HG02642 (cell line): ENCODE measurements at regions not wholly inside any gene's neighbourhood (a gene's known extent, or its start where the extent isn't known, plus 50 kb on each side); places are given as distances from the start of the nearest gene placed in this dataset.

ENCODE experiments used
- ATAC-seq: cut with Tn5 transposase; IDR thresholded peaks from one replicate; pipeline ENCODE4 v1.9.1; 2021; ENCODE audit warnings: mild to moderate bottlenecking; ENCODE audit not compliant: unreplicated experiment, poor library complexity

- ATAC-seq, result no peak
Measured at GRCh38 chr4:126678618-126679017, 954.1 kb upstream of the INTU start.

DNA sequence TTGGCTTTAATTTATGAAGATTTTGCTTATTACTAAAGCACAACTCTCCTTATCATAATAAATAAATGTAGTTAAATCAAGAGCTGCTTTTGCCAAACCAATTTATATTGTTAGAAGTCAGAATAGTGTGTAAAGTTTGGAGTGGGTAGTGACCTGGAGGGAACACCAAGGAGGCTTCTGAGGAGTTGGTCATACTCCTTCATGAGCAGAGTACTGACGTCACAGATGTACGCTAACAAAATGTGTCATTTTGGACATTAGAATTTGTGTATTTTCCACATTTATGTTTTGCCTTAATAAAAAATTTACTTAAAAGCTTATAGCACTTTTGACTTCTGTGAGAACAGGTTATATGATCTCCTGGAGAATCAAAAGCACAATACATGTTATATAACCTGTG lies 953.5 kb upstream of the INTU start:
- ATAC-seq, result no peak

DNA sequence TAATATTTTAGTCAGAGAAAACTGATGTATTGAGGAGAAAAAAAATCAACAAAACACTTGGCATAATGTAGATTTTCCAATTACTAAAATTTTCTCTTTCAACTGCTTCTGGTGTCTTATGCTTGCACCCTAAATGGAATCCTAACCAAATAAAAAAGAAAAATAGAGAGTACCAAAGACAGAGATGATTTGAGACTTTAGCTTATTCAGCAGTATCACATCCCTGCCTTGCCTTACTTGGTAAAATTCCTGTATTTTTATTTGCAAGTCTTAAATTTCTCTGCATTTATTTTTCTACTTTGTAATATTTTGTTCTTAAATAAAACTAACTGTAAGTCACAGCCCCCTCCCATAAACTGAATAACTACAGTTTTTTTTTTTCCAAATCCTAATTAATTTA lies 950.5 kb upstream of the INTU start:
- ATAC-seq, result no peak

- no peak for ATAC-seq
Measured at GRCh38 chr4:126686491-126686890, 946.3 kb upstream of the INTU start.

GRCh38 chr4:126687655-126688358 lies 945.0 kb upstream of the INTU start:
- ATAC-seq, result no peak

GRCh38 chr4:126691797-126692196 lies 941.0 kb upstream of the INTU start:
- ATAC-seq, result no peak

DNA sequence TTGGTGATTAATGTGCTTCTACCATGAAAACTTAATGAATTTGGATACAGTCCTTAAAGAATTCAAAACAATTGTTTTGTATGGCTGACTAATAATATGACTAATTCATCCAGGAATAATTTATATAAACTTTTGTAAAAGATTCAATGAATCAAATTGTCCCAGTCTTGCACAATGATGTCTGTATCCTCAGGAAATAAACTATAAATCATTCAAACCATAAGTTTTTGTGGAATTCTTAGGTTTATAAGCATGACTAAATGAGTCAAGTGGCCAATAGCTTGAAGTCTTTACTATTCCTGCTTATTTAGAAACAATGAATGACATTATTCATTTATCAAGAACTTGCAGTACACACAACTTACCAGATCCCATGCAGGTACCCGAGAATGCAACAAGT lies 935.0 kb upstream of the INTU start:
- ATAC-seq, result no peak

GRCh38 chr4:126698224-126698623 lies 934.5 kb upstream of the INTU start:
- ATAC-seq, result no peak

- ATAC-seq, result no peak
Measured at GRCh38 chr4:126701756-126702155, 931.0 kb upstream of the INTU start.

DNA sequence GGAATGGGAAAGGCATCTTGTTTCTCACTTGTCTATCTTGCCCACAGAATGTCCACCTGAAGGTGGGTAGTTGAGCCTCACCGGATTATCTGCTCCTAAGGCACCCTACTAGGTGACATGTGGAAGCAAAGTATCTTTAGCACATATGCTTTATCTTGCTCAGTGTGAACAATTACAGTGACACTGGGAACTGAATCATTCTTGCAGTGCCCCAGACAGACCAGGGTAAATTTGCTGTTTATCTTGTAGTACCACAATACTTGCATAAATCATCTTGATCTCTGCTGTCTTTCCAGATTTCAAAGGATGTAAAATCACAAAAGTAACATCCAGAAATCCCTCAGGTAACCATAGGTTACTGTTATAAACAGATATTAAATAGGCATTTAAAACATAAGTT lies 930.0 kb upstream of the INTU start:
- no peak for ATAC-seq

- ATAC-seq, result no peak
Measured at GRCh38 chr4:126705266-126705665, 927.5 kb upstream of the INTU start.

DNA sequence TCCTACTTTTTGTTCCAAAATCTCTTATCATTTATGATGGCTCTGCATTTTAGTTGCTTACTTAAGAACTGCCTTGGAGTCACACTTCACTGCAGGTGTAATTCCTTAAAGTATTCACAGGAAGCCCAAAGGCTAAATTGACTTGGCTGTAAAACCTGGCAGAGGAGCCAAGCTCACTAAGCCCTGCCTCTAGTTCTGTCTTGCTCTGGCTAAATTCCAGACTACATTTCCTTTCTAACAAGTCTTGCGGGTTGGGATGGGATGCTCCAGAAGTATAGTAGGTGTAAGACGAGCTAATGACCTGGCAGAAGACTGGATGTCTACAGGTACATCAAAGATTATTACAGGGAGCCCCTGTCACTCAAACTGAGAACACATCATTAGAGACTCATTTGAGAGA lies 924.0 kb upstream of the INTU start:
- no peak for ATAC-seq

DNA sequence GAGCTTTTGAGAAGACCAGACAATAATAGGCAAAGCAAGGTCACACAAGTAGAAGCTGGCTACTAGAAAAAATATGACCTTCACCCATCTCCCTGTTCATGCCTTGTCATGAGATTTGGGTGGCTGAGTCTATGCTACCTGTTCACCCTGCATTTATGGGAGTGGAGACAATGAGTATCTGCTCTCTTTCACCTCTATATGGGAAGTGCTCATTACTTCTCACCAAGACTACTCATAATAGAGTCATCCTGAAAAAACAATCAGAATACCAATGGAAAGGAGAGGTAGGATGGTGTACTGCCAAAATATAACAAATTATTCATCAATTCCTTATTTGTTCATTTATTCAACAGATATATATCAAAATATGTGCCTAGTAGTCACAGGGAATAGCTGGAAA lies 921.8 kb upstream of the INTU start:
- ATAC-seq, result no peak

GRCh38 chr4:126715067-126715466 lies 917.7 kb upstream of the INTU start:
- no peak for ATAC-seq

GRCh38 chr4:126715681-126716080 lies 917.1 kb upstream of the INTU start:
- ATAC-seq, result no peak

DNA sequence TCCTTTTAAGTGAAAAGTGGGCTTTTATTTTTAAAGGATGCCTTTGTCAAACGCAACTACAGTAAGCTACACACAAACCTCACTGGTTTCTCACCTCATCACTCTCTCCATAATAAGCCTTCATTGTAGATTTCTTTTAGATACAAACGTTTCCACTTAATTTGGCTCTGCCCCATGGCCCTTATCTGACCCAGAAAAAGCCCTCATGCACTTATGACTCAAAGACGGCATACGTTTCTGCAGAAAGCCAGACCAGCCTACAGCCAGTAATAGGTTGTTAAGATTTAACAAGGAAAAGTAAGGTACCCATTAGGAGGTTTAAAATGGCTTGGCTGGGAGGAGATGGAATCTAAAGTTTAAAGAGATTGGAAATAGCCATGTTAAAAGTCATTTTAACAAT lies 914.6 kb upstream of the INTU start:
- no peak for ATAC-seq

- ATAC-seq, result no peak
Measured at GRCh38 chr4:126719852-126720251, 912.9 kb upstream of the INTU start.

GRCh38 chr4:126725906-126726305 lies 906.9 kb upstream of the INTU start:
- ATAC-seq, result no peak

DNA sequence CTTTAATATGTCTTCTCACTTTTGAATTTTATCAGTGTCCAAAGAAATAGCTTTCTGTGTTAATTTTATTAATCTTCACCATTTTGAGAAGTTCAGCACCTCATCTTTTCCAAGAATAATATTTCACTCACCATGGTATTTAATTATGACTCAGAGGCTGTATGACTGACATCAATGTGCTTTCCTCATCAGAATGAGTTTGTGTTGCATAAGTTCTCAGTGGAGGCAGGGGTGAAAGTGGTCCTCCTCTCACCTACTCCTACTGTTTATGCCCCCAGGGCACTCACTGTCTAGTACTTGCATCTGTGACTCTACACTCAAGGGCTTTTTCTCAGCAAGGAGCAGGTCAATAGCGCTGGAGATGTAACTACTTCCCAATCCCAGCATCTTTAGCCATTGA lies 905.3 kb upstream of the INTU start:
- ATAC-seq, result no peak

DNA sequence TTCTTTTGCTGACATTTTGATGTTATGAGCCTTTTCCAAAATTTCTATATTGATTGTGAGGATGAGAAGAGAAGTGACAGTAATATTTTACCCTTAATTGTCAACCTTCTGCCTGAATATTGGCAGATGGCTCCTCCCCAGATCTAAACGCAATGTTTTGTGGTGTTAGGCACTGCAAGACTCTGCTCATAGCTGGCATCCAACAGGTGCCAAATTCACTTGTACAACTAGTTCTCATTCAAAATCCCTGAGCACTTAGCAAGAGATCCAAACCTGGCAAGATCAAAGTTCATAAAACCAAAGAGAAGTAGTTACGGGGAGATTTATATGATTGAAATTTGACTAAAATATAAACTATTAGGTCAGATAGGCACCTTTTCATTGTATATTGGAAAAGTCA lies 901.7 kb upstream of the INTU start:
- no peak for ATAC-seq

GRCh38 chr4:126733301-126733700 lies 899.5 kb upstream of the INTU start:
- no peak for ATAC-seq

DNA sequence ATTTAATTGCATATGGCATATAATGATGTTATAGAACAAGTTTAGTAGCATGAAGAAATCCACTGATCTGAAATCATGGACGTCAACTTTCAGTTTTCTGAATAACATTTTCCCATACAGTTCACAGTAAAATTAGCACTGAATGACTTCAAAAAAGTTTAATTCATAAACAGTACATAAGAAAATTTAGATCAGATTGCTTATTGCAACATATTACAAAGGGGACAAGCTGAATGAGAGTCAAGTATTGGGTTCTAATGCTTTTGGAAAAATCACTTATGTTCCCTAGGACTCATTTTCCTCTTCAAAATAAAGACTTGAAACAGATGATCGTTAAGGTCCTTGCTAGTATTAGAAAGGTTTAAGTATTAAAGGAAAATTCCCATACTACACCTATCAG lies 898.3 kb upstream of the INTU start:
- ATAC-seq, result no peak
